ENCODE measurements at regions not wholly inside any gene's neighbourhood (a gene's known extent, or its start where the extent isn't known, plus 50 kb on each side); places are given as distances from the start of the nearest gene placed in this dataset.
A peak's percentile ranks its signal among the peaks of the same experiment; 100 is the strongest.
"Not testable (repeated sequence)": the region's sequence is repeated elsewhere in the genome, so short reads cannot be mapped to it uniquely, and the experiment has no call there.

DNA sequence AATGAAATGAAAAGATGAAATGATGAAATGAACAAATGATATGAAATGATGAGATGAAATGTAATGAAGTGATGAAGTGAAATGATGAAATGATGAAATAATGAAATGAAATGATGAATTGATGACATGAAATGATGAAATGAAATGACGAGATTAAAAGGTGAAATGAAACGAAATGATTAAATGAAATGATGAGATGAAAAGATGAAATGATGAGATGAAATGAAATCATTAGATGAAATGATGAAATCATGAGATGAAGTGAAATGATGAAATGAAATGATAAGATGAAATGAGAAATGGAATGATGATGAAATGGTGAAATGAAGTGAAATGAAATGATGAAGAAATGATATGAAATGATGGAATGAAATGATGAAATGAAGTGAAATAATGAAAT is 138.1 kb upstream of the ERV3-1 start:
- not testable (repeated sequence) for H3K27me3 ChIP-seq, H3K4me3 ChIP-seq, ATAC-seq, H3K27ac ChIP-seq, H3K4me1 ChIP-seq, H3K9me3 ChIP-seq, H3K36me3 ChIP-seq
- 84 to 91% methylated on average over 2 of the region's 2 CpGs for WGBS, 2 donors (ENCODE audit: low coverage in 1 of 2)

DNA sequence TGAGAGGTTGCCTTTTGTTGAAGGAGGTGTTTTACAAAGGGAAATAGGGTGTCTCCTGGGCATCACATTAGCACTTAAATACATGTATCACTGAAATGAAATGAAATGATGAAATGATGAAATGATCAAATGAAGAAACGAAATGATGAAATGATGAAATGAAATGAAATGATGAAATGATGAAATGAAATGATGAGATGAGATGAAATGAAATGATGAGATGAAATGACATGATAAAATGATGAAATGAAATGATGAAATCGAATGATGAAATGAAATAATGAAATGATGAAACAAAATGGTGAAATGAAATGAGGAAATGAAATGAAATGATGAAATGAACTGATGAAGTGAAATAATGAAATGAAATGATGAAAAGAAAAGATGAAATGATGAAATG is 137.6 kb upstream of the ERV3-1 start:
- H3K27ac ChIP-seq, H3K4me3 ChIP-seq, H3K36me3 ChIP-seq, H3K27me3 ChIP-seq, H3K9me3 ChIP-seq, H3K4me1 ChIP-seq, ATAC-seq: not testable (repeated sequence)
- 50 to 71% methylated on average over 2 of the region's 2 CpGs for WGBS, 2 donors (ENCODE audit: low coverage in 1 of 2)

- H3K9me3 ChIP-seq, H3K27ac ChIP-seq, H3K4me1 ChIP-seq, H3K27me3 ChIP-seq, H3K4me3 ChIP-seq, H3K36me3 ChIP-seq, ATAC-seq: not testable (repeated sequence)
- 80% methylated on average over 1 of the region's 6 CpGs; no CpG with 5 or more reads in 1 of the 2 donors for WGBS, 2 donors (ENCODE audit: low coverage in 1 of 2)
Measured at GRCh38 chr7:65141894-65142293, 135.4 kb upstream of the ERV3-1 start.

GRCh38 chr7:65141405-65141778 is 134.9 kb upstream of the ERV3-1 start:
- not testable (repeated sequence) for H3K27ac ChIP-seq, ATAC-seq, H3K4me1 ChIP-seq, H3K36me3 ChIP-seq, H3K27me3 ChIP-seq, H3K9me3 ChIP-seq
- H3K4me3 ChIP-seq: peak overlapping the region in 1 of 2 donors; percentile 38
- no CpG with 5 or more reads among the region's 20 CpGs for WGBS, 2 donors (ENCODE audit: low coverage in 1 of 2)

DNA sequence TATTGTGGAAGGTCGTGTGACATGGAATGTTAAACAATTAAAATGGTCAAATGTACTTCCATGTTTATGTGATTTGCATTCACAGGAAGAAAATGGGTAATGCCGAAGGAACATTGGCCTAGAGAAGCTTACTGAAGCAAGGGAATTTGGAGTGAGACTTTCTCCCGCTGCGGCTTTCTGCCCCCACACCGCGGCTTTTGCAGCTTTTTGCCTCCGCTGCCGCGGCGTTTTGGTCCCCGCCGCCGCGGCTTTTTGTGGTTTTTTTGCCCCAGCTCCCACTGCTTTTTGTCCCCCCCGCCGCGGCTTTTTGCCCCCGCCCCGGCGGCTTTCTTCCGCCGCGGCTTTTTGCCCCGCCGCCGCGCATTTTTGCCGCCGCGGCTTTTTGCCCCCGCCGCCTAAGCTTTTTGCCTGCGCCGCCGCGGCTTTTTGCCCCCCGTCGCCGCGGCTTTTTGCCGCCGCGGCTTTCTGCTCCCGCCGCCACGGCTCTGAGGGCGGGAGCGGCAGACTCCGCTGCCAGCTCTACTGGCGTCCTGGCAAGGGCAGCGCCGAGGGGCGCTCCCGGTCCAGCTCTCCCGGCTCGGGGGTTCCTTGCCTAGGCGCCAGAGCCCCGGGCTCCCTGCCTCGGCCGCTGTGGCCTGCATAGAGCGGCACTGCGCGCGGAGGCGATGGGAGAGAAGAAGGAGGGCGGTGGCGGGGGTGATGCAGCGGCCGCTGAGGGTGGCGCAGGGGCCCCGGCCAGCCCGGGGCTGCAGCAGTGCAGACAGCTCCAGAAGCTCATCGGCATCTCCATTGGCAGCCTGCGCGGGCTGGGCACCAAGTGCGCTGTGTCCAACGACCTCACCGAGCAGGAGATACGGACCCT is 134.3 kb upstream of the ERV3-1 start:
- H3K4me1 ChIP-seq, H3K36me3 ChIP-seq, H3K27me3 ChIP-seq, H3K9me3 ChIP-seq, H3K27ac ChIP-seq, ATAC-seq: not testable (repeated sequence)
- peak overlapping the region; percentile 30 to 38 for H3K4me3 ChIP-seq
- no CpG with 5 or more reads among the region's 79 CpGs for WGBS, 2 donors (ENCODE audit: low coverage in 1 of 2)

- not testable (repeated sequence) for H3K36me3 ChIP-seq, H3K9me3 ChIP-seq, H3K4me1 ChIP-seq, H3K4me3 ChIP-seq, ATAC-seq, H3K27me3 ChIP-seq, H3K27ac ChIP-seq
- no CpG with 5 or more reads among the region's 5 CpGs for WGBS, 2 donors (ENCODE audit: low coverage in 1 of 2)
Measured at GRCh38 chr7:65136850-65137249, 130.4 kb upstream of the ERV3-1 start.

GRCh38 chr7:65133087-65133486 is 126.6 kb upstream of the ERV3-1 start:
- no CpG with 5 or more reads among the region's 3 CpGs for WGBS, 2 donors (ENCODE audit: low coverage in 1 of 2)
- not testable (repeated sequence) for H3K9me3 ChIP-seq, H3K4me3 ChIP-seq, ATAC-seq, H3K27ac ChIP-seq, H3K36me3 ChIP-seq, H3K4me1 ChIP-seq, H3K27me3 ChIP-seq

DNA sequence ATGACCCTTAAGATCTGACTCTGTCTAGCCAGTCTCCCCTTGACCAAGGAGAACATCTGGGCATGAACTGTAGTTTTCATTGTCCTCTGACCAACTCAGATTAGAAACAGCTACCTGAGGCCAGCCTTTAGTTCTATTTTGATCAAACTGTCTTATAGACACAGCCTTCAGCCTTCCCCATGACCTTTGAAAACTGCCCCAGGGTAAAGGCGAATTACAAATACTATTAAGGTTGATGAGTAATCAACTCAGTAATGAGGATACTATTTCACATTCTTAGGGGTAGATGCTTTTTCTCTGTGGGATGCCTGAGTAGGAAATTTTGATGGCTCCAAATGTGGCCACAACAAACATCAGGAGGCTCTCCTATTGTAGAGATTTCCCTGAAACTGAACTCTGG is 125.8 kb upstream of the ERV3-1 start:
- no CpG with 5 or more reads among the region's 1 CpG for WGBS, 2 donors (ENCODE audit: low coverage in 1 of 2)

DNA sequence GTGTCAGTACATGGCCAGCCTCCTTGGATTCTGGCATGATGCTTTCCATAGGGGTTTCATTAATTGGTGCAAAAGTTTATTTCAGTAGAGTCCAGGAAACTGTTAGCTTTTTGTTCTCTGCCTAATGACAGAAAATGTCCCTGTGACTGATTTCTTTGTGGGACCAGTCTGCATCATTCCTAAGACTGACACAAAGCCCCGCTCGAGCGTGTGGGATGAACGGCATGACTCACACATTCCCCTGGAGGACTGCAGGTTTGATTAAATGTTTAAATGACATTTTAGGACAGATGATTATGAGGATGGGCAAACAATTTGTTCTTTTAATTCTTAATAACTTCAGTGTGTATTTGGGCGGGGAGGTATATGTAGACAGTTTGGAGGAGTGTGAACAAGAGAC is 120.9 kb upstream of the ERV3-1 start:
- not testable (repeated sequence) for H3K27ac ChIP-seq, H3K36me3 ChIP-seq, H3K9me3 ChIP-seq, H3K27me3 ChIP-seq, ATAC-seq, H3K4me3 ChIP-seq, H3K4me1 ChIP-seq
- no CpG with 5 or more reads among the region's 5 CpGs for WGBS, 2 donors (ENCODE audit: low coverage in 1 of 2)

More for the DNA sequence above, 125.8 kb upstream of the ERV3-1 start:
- ATAC-seq, H3K9me3 ChIP-seq, H3K4me3 ChIP-seq, H3K36me3 ChIP-seq, H3K27me3 ChIP-seq, H3K27ac ChIP-seq, H3K4me1 ChIP-seq: not testable (repeated sequence)

DNA sequence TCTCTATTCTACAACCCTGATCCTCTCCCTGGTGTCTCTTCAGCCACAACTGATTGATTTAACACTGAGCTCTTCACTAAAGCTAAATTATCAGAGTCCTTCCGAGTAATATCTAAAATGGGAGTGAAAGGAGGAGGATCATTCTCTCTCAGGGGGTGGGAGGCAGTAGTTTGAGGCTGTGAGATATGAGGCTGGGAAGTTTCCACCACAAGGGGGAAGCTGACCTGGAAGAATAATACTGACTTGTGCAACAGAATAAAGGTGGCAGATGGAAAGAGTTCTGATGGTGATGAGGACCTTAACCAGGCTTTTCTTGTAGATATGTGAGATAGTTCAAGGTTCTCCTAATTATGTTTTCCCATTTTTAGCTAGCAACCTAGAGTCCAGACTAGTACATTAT is 118.1 kb upstream of the ERV3-1 start:
- H3K4me3 ChIP-seq, ATAC-seq, H3K27me3 ChIP-seq, H3K9me3 ChIP-seq, H3K4me1 ChIP-seq, H3K36me3 ChIP-seq, H3K27ac ChIP-seq: not testable (repeated sequence)
- WGBS, 2 donors (ENCODE audit: low coverage in 1 of 2): no CpG with 5 or more reads among the region's 1 CpG

DNA sequence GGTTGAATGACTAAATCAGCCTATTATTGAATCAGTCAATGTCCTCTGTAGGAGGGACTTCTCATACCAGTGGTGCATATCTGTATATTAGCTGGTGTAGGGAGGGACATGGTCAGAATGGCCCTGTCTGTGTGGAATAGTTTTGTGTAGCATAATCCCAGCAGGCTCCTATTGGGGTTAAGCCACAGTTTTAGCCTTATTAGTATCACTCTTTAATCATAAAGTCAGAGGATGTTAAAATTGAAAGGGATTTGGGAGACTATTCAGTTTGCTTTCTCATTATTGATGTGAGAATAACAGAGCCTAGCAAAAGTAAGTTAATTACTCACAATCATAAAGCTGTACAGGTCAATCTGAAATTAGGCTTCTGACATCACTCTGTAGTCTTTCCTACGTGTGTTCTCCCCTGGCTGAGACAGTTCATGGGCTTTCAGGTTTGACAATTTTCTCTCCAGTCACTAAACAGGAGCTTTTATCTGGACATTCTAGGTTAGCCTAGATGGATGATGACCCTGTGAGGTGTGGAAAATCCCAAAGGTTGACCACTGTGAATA is 99.2 kb upstream of the ERV3-1 start:
- H3K27me3 ChIP-seq, H3K4me3 ChIP-seq, ATAC-seq, H3K27ac ChIP-seq, H3K4me1 ChIP-seq, H3K9me3 ChIP-seq, H3K36me3 ChIP-seq: not testable (repeated sequence)
- WGBS, 2 donors (ENCODE audit: low coverage in 1 of 2): 56 to 89% methylated on average over 1 of the region's 1 CpG

- ATAC-seq: not testable (repeated sequence)
Measured at GRCh38 chr7:65100499-65100898, 94.0 kb upstream of the ERV3-1 start.

DNA sequence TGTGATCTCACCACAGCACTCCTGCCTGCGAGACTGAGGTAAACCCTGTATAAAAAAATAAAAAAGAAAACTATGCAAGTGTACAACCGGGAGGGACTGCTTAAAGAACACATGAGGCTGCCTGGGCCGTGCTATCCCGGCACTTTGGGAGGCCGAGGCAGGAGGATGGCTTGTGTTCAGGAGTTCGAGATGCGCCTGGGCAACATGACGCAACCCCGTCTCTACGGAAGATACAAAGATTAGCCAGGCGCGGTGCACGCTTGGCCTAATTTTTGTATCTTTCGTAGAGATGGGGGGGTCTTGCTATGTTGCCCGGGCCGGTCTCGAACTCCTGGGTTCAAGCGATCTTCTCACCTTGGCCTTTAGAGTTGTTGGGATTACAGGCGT is 75.2 kb upstream of the ERV3-1 start:
- H3K9me3 ChIP-seq, H3K4me1 ChIP-seq, H3K27me3 ChIP-seq, H3K36me3 ChIP-seq, ATAC-seq: not testable (repeated sequence)
- Histone ChIP-seq H3K27ac (peak overlapping the region; percentile 68 to 92 (median 88)), H3K4me3 (peak overlapping the region; percentile 74 to 92)
- 92 to 94% methylated on average over 6 of the region's 19 CpGs for WGBS, 2 donors (ENCODE audit: low coverage in 1 of 2)

More at GRCh38 chr7:65100499-65100898, 94.0 kb upstream of the ERV3-1 start:
- H3K9me3 ChIP-seq, H3K36me3 ChIP-seq, H3K27ac ChIP-seq, H3K4me1 ChIP-seq, H3K27me3 ChIP-seq, H3K4me3 ChIP-seq: not testable (repeated sequence)
- WGBS, 2 donors (ENCODE audit: low coverage in 1 of 2): 97 to 100% methylated on average over 3 of the region's 4 CpGs

Measured in gastroesophageal sphincter (tissue), 4 donors.